ENCODE measurements at regions not wholly inside any gene's neighbourhood (a gene's known extent, or its start where the extent isn't known, plus 50 kb on each side); places are given as distances from the start of the nearest gene placed in this dataset.

DNA sequence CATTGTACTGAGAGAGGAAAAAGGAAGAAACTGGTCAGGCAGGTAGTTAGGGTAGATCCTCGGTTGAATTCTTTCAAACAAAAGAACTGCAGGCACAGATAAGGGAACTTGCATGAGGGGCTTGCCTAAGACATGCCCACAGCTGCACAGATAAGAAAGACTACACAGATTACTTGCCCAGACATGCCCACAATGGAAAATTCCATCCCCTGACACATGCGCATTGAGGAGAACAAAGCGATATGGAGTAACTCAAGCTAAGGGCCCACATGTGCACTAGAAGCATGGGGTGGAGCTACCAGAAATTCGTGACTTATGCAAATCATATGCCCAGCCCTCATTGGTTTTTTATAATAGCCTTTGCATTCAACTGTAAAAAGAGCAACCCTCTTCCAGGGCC, 181.3 kb upstream of the ZNF521 start:
- H3K4me1 ChIP-seq (ENCODE audit: insufficient read depth): no peaks in the 10 kb centered on the region
- H3K27me3 ChIP-seq (ENCODE audit: insufficient read depth): no peaks in the 10 kb centered on the region
- no peaks in the 10 kb centered on the region for H3K79me2 ChIP-seq (replicated peaks; ENCODE audit: insufficient read depth)
- no peak overlapping the region for H3K27ac Mint-ChIP-seq
- H4K20me1 ChIP-seq (replicated peaks; ENCODE audit: insufficient read depth): no peaks in the 10 kb centered on the region
- ATAC-seq (no peak), DNase-seq (ENCODE audit: low spot score) (no peak)
- peak overlapping the region; percentile 73; the same call in 1 of the 2 replicates for H2AFZ ChIP-seq
- peaks cover 14% of the 10 kb centered on the region for H3K9me3 Mint-ChIP-seq
- H3K27ac ChIP-seq (ENCODE audit: low read depth): no peak overlapping the region
- peaks cover 17% of the 10 kb centered on the region for H3K36me3 Mint-ChIP-seq (ENCODE audit: low read depth)
- peaks cover 3% of the 10 kb centered on the region; the same call in 1 of the 3 replicates for H3K4me1 Mint-ChIP-seq
- no peak overlapping the region for H3K4me2 ChIP-seq
- no peaks in the 10 kb centered on the region for H3K36me3 ChIP-seq (ENCODE audit: insufficient read depth)
- H3K9me2 ChIP-seq (ENCODE audit: insufficient read depth): peaks cover 12% of the 10 kb centered on the region; the same call in 1 of the 2 replicates
- H3K27me3 Mint-ChIP-seq (ENCODE audit: insufficient read depth, low read depth, poor library complexity): peaks cover 1% of the 10 kb centered on the region
- TF ChIP-seq CREB1 (CRISPR knock-in tag; IDR thresholded peaks at IDR 0.05; ENCODE audit: low read depth): no peak
- TF ChIP-seq ZNF114 (CRISPR knock-in tag; IDR thresholded peaks at IDR 0.05): no peak
- TF ChIP-seq ZNF331 (CRISPR knock-in tag; IDR thresholded peaks at IDR 0.05; ENCODE audit: low read depth): no peak
- TF ChIP-seq POLR2AphosphoS5 (IDR thresholded peaks at IDR 0.05; ENCODE audit: low read depth): no peak
- TF ChIP-seq NANOG (IDR thresholded peaks at IDR 0.05; ENCODE audit: borderline replicate concordance): no peak
- TF ChIP-seq JUNB (IDR thresholded peaks at IDR 0.05; ENCODE audit: unreplicated experiment): no peak
- TF ChIP-seq STAT1 (IDR thresholded peaks at IDR 0.05; ENCODE audit: unreplicated experiment): no peak
- TF ChIP-seq REST (IDR thresholded peaks at IDR 0.05; ENCODE audit: unreplicated experiment): no peak
- TF ChIP-seq, protein P1, sequence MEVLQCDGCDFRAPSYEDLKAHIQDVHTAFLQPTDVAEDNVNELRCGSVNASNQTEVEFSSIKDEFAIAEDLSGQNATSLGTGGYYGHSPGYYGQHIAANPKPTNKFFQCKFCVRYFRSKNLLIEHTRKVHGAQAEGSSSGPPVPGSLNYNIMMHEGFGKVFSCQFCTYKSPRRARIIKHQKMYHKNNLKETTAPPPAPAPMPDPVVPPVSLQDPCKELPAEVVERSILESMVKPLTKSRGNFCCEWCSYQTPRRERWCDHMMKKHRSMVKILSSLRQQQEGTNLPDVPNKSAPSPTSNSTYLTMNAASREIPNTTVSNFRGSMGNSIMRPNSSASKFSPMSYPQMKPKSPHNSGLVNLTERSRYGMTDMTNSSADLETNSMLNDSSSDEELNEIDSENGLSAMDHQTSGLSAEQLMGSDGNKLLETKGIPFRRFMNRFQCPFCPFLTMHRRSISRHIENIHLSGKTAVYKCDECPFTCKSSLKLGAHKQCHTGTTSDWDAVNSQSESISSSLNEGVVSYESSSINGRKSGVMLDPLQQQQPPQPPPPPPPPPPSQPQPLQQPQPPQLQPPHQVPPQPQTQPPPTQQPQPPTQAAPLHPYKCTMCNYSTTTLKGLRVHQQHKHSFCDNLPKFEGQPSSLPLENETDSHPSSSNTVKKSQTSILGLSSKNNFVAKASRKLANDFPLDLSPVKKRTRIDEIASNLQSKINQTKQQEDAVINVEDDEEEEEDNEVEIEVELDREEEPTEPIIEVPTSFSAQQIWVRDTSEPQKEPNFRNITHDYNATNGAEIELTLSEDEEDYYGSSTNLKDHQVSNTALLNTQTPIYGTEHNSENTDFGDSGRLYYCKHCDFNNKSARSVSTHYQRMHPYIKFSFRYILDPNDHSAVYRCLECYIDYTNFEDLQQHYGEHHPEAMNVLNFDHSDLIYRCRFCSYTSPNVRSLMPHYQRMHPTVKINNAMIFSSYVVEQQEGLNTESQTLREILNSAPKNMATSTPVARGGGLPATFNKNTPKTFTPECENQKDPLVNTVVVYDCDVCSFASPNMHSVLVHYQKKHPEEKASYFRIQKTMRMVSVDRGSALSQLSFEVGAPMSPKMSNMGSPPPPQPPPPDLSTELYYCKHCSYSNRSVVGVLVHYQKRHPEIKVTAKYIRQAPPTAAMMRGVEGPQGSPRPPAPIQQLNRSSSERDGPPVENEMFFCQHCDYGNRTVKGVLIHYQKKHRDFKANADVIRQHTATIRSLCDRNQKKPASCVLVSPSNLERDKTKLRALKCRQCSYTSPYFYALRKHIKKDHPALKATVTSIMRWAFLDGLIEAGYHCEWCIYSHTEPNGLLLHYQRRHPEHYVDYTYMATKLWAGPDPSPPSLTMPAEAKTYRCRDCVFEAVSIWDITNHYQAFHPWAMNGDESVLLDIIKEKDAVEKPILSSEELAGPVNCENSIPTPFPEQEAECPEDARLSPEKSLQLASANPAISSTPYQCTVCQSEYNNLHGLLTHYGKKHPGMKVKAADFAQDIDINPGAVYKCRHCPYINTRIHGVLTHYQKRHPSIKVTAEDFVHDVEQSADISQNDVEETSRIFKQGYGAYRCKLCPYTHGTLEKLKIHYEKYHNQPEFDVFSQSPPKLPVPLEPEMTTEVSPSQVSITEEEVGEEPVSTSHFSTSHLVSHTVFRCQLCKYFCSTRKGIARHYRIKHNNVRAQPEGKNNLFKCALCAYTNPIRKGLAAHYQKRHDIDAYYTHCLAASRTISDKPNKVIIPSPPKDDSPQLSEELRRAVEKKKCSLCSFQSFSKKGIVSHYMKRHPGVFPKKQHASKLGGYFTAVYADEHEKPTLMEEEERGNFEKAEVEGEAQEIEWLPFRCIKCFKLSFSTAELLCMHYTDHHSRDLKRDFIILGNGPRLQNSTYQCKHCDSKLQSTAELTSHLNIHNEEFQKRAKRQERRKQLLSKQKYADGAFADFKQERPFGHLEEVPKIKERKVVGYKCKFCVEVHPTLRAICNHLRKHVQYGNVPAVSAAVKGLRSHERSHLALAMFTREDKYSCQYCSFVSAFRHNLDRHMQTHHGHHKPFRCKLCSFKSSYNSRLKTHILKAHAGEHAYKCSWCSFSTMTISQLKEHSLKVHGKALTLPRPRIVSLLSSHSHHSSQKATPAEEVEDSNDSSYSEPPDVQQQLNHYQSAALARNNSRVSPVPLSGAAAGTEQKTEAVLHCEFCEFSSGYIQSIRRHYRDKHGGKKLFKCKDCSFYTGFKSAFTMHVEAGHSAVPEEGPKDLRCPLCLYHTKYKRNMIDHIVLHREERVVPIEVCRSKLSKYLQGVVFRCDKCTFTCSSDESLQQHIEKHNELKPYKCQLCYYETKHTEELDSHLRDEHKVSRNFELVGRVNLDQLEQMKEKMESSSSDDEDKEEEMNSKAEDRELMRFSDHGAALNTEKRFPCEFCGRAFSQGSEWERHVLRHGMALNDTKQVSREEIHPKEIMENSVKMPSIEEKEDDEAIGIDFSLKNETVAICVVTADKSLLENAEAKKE (CRISPR knock-in tag; IDR thresholded peaks at IDR 0.05): no peak
- TF ChIP-seq CTCF (conservative IDR thresholded peaks at IDR 0.05; ENCODE audit: low read depth in 2 of 2): no peak
- TF ChIP-seq EZH2phosphoT487 (IDR thresholded peaks at IDR 0.05; ENCODE audit: unreplicated experiment): no peak
- TF ChIP-seq ETS1 (IDR thresholded peaks at IDR 0.05): no peak
- no peak for TF ChIP-seq EZH2 (IDR thresholded peaks at IDR 0.05; ENCODE audit: low read depth, unreplicated experiment)
- no peak overlapping the region for H3K4me3 Mint-ChIP-seq
- H3F3A ChIP-seq (replicated peaks; ENCODE audit: low read depth): no peaks in the 10 kb centered on the region
- no peak overlapping the region for H3K4me3 ChIP-seq

Data from GM23338 (cell line).